ENCODE measurements at regions not wholly inside any gene's neighbourhood (a gene's known extent, or its start where the extent isn't known, plus 50 kb on each side); places are given as distances from the start of the nearest gene placed in this dataset.

GRCh38 chr9:119789987-119790386 is 420.8 kb upstream of the BRINP1 start:
- no peaks in the 10 kb centered on the region for H3K36me3 ChIP-seq
- intact Hi-C loops (cut with DNase I; ENCODE audit: low total_unique reads): no loop called here
- no peaks in the 10 kb centered on the region for H3K4me1 ChIP-seq
- TF ChIP-seq CTCF (IDR thresholded peaks at IDR 0.05 in 8 of 11, conservative IDR thresholded peaks at IDR 0.05 in 3 of 11) (no peak), POLR2AphosphoS5 (IDR thresholded peaks at IDR 0.05) (no peak), POLR2A (IDR thresholded peaks at IDR 0.05) (no peak)
- 24 to 40% (median 25%) methylated on average over 1 of the region's 1 CpG for WGBS, 5 donors
- H3K27me3 ChIP-seq (replicated peaks in 1 of 7): no peaks in the 10 kb centered on the region
- DNase-seq: no peak
- H3K9me3 ChIP-seq: no peaks in the 10 kb centered on the region
- no peak overlapping the region for H3K4me3 ChIP-seq
- H3K27ac ChIP-seq: no peak overlapping the region

- 74 to 89% (median 81%) methylated on average over 2 of the region's 2 CpGs for WGBS, 5 donors
- H3K27me3 ChIP-seq (replicated peaks in 1 of 7): no peaks in the 10 kb centered on the region
- intact Hi-C loops (cut with DNase I; ENCODE audit: low total_unique reads): no loop called here
- H3K4me1 ChIP-seq: no peaks in the 10 kb centered on the region
- H3K9me3 ChIP-seq: no peaks in the 10 kb centered on the region
- H3K36me3 ChIP-seq: no peaks in the 10 kb centered on the region
- H3K4me3 ChIP-seq: no peak overlapping the region
- TF ChIP-seq POLR2A (IDR thresholded peaks at IDR 0.05) (no peak), CTCF (IDR thresholded peaks at IDR 0.05 in 8 of 11, conservative IDR thresholded peaks at IDR 0.05 in 3 of 11) (no peak)
- no peak for DNase-seq
- no peak overlapping the region for H3K27ac ChIP-seq
Observed at GRCh38 chr9:119788921-119789320, 419.7 kb upstream of the BRINP1 start.

- Histone ChIP-seq H3K9me3 (no peaks in the 10 kb centered on the region), H3K4me3 (no peak overlapping the region), H3K27me3 (replicated peaks in 1 of 7) (no peaks in the 10 kb centered on the region), H3K36me3 (no peaks in the 10 kb centered on the region), H3K4me1 (no peaks in the 10 kb centered on the region), H3K27ac (no peak overlapping the region)
- TF ChIP-seq POLR2AphosphoS5 (IDR thresholded peaks at IDR 0.05) (no peak), CTCF (IDR thresholded peaks at IDR 0.05 in 8 of 11, conservative IDR thresholded peaks at IDR 0.05 in 3 of 11) (no peak), POLR2A (IDR thresholded peaks at IDR 0.05) (no peak)
- no peak for DNase-seq
- intact Hi-C loops (cut with DNase I; ENCODE audit: low total_unique reads): no loop called here
Observed at GRCh38 chr9:119781886-119782285, 412.7 kb upstream of the BRINP1 start.

- Histone ChIP-seq H3K36me3 (no peaks in the 10 kb centered on the region), H3K4me1 (no peaks in the 10 kb centered on the region), H3K27me3 (replicated peaks in 1 of 7) (no peaks in the 10 kb centered on the region), H3K27ac (no peak overlapping the region), H3K4me3 (no peak overlapping the region), H3K9me3 (no peaks in the 10 kb centered on the region)
- TF ChIP-seq CTCF (IDR thresholded peaks at IDR 0.05 in 8 of 11, conservative IDR thresholded peaks at IDR 0.05 in 3 of 11) (no peak), POLR2A (IDR thresholded peaks at IDR 0.05) (no peak), POLR2AphosphoS5 (IDR thresholded peaks at IDR 0.05) (no peak)
- DNase-seq: no peak
- intact Hi-C loops (cut with DNase I; ENCODE audit: low total_unique reads): no loop called here
- WGBS, 5 donors: 59 to 68% (median 63%) methylated on average over 3 of the region's 3 CpGs
Observed at GRCh38 chr9:119775410-119775809, 406.2 kb upstream of the BRINP1 start.

All from spleen (tissue), 11 donors.